HG02970 (cell line): ENCODE measurements at regions not wholly inside any gene's neighbourhood (a gene's known extent, or its start where the extent isn't known, plus 50 kb on each side); places are given as distances from the start of the nearest gene placed in this dataset.
"Not testable (repeated sequence)": the region's sequence is repeated elsewhere in the genome, so short reads cannot be mapped to it uniquely, and the experiment has no call there.

Source experiments
- ATAC-seq: cut with Tn5 transposase; IDR thresholded peaks from one replicate; pipeline ENCODE4 v1.9.1; 2021; ENCODE audit warnings: mild to moderate bottlenecking, moderate library complexity, moderate number of reproducible peaks; ENCODE audit not compliant: unreplicated experiment, low FRiP score

GRCh38 chr3:89908711-89909213, 801.3 kb downstream of the EPHA3 start:
- ATAC-seq, result no peak

- no peak for ATAC-seq
Observed at GRCh38 chr3:89912031-89912430, 804.6 kb downstream of the EPHA3 start.

GRCh38 chr3:89923921-89924610, 816.6 kb downstream of the EPHA3 start:
- no peak for ATAC-seq

- ATAC-seq, result no peak
Observed at GRCh38 chr3:89925976-89926375, 818.6 kb downstream of the EPHA3 start.

GRCh38 chr3:89932882-89933281, 825.5 kb downstream of the EPHA3 start:
- ATAC-seq, result no peak

GRCh38 chr3:89944461-89944860, 837.0 kb downstream of the EPHA3 start:
- not testable (repeated sequence) for ATAC-seq

GRCh38 chr3:89946884-89947283, 839.5 kb downstream of the EPHA3 start:
- ATAC-seq, result no peak

GRCh38 chr3:89947337-89947954, 840.0 kb downstream of the EPHA3 start:
- no peak for ATAC-seq

- ATAC-seq, result no peak
Observed at GRCh38 chr3:89948008-89948407, 840.6 kb downstream of the EPHA3 start.

- no peak for ATAC-seq
Observed at GRCh38 chr3:89950772-89951171, 843.4 kb downstream of the EPHA3 start.

GRCh38 chr3:89954137-89954536, 846.7 kb downstream of the EPHA3 start:
- no peak for ATAC-seq

- ATAC-seq, result no peak
Observed at GRCh38 chr3:89955156-89955555, 847.7 kb downstream of the EPHA3 start.

- no peak for ATAC-seq
Observed at GRCh38 chr3:89957451-89957850, 850.0 kb downstream of the EPHA3 start.

- ATAC-seq, result not testable (repeated sequence)
Observed at GRCh38 chr3:89958163-89958562, 850.7 kb downstream of the EPHA3 start.

- ATAC-seq, result no peak
Observed at GRCh38 chr3:89964347-89964746, 856.9 kb downstream of the EPHA3 start.

- no peak for ATAC-seq
Observed at GRCh38 chr3:89966877-89967665, 859.6 kb downstream of the EPHA3 start.

- no peak for ATAC-seq
Observed at GRCh38 chr3:89971329-89971728, 863.9 kb downstream of the EPHA3 start.

- ATAC-seq, result no peak
Observed at GRCh38 chr3:89973156-89973555, 865.7 kb downstream of the EPHA3 start.

GRCh38 chr3:89974903-89975519, 867.6 kb downstream of the EPHA3 start:
- no peak for ATAC-seq

GRCh38 chr3:89983449-89983848, 876.0 kb downstream of the EPHA3 start:
- no peak for ATAC-seq
